MCF 10A (cell line): ENCODE measurements at regions not wholly inside any gene's neighbourhood (a gene's known extent, or its start where the extent isn't known, plus 50 kb on each side); places are given as distances from the start of the nearest gene placed in this dataset.

ENCODE experiments used
- BruUV-seq: library from RNA; stranded (reverse); fragments of 400-500 nt; replicated peaks from 2 replicates; lab custom pipeline; 2021; lab: Mats Ljungman, UMichigan
- CTCF ChIA-PET: fragments of 300-600 bp; sonication (Branson Sonifier 250); formaldehyde crosslinking; extraction: SDS; loops from one replicate; lab custom pipeline; 2021; ENCODE audit warnings: antibody characterized with exemption, inconsistent platforms; lab: Yijun Ruan, JAX
- POLR2A ChIA-PET: fragments of 300-600, 350-650 bp; sonication (Branson Sonifier 250); formaldehyde crosslinking; extraction: SDS; loops from one replicate; lab custom pipeline; 2020; ENCODE audit warnings: antibody characterized with exemption, inconsistent platforms; lab: Yijun Ruan, JAX
- DNase-seq: peaks from one replicate; pipeline ENCODE4 v3.0.0-alpha.2; 2018; ENCODE audit not compliant: unreplicated experiment
- H3K27ac Mint-ChIP-seq: one replicate; pipeline ENCODE4 v1.8.0; 2022; ENCODE audit warnings: mild to moderate bottlenecking, low read depth, mixed read lengths; ENCODE audit not compliant: unreplicated experiment
- H3K27me3 Mint-ChIP-seq: one replicate; pipeline ENCODE4 v1.8.0; 2022; ENCODE audit warnings: mixed read lengths; ENCODE audit not compliant: insufficient read depth, unreplicated experiment
- H3K36me3 Mint-ChIP-seq: one replicate; pipeline ENCODE4 v1.8.0; 2022; ENCODE audit warnings: mild to moderate bottlenecking, moderate library complexity, mixed read lengths; ENCODE audit not compliant: insufficient read depth, unreplicated experiment
- H3K4me1 Mint-ChIP-seq: one replicate; pipeline ENCODE4 v1.8.0; 2022; ENCODE audit warnings: mixed read lengths; ENCODE audit not compliant: insufficient read depth, unreplicated experiment
- H3K4me3 Mint-ChIP-seq: one replicate; pipeline ENCODE4 v1.8.0; 2022; ENCODE audit warnings: mild to moderate bottlenecking, moderate library complexity, mixed read lengths; ENCODE audit not compliant: unreplicated experiment
- H3K9me3 Mint-ChIP-seq: one replicate; pipeline ENCODE4 v1.8.0; 2022; ENCODE audit warnings: mixed read lengths; ENCODE audit not compliant: unreplicated experiment
- intact Hi-C: fragments of 100-400 bp; cut with micrococcal nuclease; formaldehyde crosslinking; loops from 2 replicates; pipeline ENCODE4 v1.14.1; 2022
- TF ChIP-seq, protein P1 (sequence below): fragments of 200-600 bp; IDR thresholded peaks from one replicate; pipeline ENCODE4 v1.8.0; 2022; ENCODE audit warnings: antibody characterized with exemption, mild to moderate bottlenecking; ENCODE audit not compliant: unreplicated experiment

DNA sequence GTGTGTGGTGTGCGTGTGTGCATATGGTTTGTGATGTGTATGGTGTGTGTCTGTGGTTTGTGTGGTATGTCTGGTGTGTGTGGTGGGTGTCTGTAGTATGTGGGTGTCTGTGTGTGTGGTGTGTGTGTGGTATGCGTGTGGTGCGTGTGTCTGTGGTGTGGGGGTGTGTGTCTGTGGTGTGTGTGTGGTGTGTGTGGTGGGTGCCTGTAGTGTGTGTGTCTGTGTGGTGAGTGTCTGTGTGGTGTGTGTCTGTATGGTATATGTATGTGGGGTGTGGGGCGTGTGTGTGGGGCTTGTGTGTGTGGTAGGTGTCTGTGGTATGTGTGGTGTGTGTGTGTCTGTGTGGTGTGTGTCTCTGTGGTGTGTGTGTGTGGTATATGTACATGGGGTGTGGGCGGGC, 300.7 kb downstream of the TEX29 start:
- POLR2A ChIA-PET: no interaction called here
- no TSS peak for BruUV-seq
- no peaks in the 10 kb centered on the region for H3K27me3 Mint-ChIP-seq

DNA sequence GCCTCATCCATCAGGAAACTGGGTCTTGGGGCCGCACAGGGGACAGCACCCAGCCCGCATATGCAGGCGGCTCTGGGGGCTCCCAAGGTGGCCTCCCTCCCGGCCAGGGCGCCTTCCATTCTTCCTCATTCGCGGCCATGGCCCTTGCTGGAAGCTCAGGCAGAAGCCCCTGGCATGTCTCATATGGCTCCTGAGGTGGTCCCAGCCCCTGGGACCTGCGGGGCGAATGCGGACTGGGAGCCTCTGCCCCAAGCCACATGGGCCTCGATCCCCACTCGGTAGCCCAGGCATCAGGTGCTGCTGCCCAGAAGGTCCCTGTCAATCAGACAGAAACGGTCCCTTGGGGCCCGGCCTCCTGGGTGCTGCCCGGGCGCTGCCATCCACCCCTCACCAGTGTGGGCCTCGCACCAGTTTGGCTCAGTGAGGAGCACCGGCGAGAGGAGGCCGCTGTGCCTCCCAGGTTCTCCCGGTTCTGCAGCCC, 301.6 kb downstream of the TEX29 start:
- intact Hi-C loops: no loop called here
- Mint-ChIP-seq H3K4me3 (no peak overlapping the region), H3K4me1 (no peaks in the 10 kb centered on the region), H3K27ac (no peak overlapping the region), H3K27me3 (no peaks in the 10 kb centered on the region), H3K36me3 (no peaks in the 10 kb centered on the region), H3K9me3 (peaks cover 8% of the 10 kb centered on the region)
- no TSS peak for BruUV-seq
- TF ChIP-seq, protein P1, sequence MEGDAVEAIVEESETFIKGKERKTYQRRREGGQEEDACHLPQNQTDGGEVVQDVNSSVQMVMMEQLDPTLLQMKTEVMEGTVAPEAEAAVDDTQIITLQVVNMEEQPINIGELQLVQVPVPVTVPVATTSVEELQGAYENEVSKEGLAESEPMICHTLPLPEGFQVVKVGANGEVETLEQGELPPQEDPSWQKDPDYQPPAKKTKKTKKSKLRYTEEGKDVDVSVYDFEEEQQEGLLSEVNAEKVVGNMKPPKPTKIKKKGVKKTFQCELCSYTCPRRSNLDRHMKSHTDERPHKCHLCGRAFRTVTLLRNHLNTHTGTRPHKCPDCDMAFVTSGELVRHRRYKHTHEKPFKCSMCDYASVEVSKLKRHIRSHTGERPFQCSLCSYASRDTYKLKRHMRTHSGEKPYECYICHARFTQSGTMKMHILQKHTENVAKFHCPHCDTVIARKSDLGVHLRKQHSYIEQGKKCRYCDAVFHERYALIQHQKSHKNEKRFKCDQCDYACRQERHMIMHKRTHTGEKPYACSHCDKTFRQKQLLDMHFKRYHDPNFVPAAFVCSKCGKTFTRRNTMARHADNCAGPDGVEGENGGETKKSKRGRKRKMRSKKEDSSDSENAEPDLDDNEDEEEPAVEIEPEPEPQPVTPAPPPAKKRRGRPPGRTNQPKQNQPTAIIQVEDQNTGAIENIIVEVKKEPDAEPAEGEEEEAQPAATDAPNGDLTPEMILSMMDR: no peak
- no peak for DNase-seq
- ChIA-PET POLR2A (no interaction called here), CTCF (no interaction called here)

More for the DNA sequence above, 300.7 kb downstream of the TEX29 start:
- TF ChIP-seq, protein P1: no peak
- Mint-ChIP-seq H3K4me3 (no peak overlapping the region), H3K9me3 (peaks cover 8% of the 10 kb centered on the region), H3K36me3 (no peaks in the 10 kb centered on the region), H3K4me1 (no peaks in the 10 kb centered on the region), H3K27ac (no peak overlapping the region)
- CTCF ChIA-PET: no interaction called here
- intact Hi-C loops: no loop called here
- DNase-seq: no peak

DNA sequence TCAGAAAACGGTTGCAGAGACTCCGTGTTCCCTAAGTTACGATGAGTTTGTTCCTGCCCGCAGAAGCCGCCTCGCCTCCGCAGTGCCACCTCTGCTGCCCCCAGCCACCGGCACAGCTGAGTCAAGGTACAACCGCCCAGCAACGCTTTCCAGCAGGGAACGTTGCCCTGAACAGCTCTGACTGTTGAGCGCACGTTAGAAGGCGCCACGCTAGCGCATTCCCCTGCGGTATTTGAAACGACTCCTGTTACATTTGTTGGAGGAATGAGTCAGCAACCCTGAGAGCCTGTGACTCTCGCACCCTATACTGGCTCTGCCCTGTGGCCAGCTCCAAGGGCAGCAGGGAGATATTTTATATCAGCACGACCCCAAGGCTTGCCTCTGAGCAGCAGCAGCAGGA, 302.8 kb downstream of the TEX29 start:
- Mint-ChIP-seq H3K27me3 (no peaks in the 10 kb centered on the region), H3K4me3 (no peak overlapping the region)

DNA sequence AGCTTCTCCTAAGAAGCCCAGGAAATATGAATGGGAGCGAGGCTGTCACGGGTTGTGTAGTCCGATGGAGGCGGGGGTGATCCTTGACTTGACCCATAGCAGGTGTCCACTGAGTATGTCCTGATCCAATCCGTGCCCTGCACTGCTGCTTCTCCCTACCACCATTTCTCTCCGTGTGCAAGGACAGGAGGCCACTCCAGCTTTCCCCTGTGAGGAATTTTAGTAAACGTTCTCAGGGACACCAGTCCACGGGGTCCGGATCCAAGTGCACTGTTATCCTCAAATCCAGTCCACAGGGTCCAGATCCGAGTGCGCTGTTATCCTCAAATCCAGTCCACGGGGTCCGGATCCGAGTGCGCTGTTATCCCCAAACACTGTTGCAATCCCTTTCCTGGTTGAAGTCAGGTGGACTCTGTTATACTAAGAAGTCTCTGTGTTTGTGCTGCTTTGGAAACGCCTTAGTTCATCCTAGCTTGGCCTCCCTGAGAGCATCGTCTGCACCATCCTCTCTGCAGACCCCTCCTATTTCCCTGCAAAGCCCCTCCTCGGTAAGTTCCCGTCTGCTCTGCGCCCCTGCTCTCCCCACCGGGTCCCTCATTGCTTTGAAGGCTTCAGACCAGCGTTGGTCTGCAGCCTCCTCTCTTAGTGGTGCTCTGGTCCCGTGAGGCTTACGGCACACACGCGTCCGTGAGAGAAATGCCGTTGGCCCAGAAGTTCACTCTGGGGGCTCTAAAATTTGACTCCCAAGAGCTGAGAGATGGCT, 303.5 kb downstream of the TEX29 start:
- H3K27ac Mint-ChIP-seq: no peak overlapping the region
- DNase-seq: no peak
- intact Hi-C loops: no loop called here
- no peaks in the 10 kb centered on the region for H3K27me3 Mint-ChIP-seq
- H3K36me3 Mint-ChIP-seq: peaks cover 6% of the 10 kb centered on the region
- H3K4me1 Mint-ChIP-seq: no peaks in the 10 kb centered on the region
- TF ChIP-seq, protein P1: no peak
- BruUV-seq: no TSS peak
- no peak overlapping the region for H3K4me3 Mint-ChIP-seq
- POLR2A ChIA-PET: no interaction called here
- CTCF ChIA-PET: no interaction called here
- H3K9me3 Mint-ChIP-seq: peaks cover 6% of the 10 kb centered on the region

More for the DNA sequence above, 302.8 kb downstream of the TEX29 start:
- Mint-ChIP-seq H3K36me3 (peaks cover 6% of the 10 kb centered on the region), H3K9me3 (no peaks in the 10 kb centered on the region), H3K4me1 (no peaks in the 10 kb centered on the region), H3K27ac (no peak overlapping the region)
- intact Hi-C loops: no loop called here
- no TSS peak for BruUV-seq
- ChIA-PET CTCF (no interaction called here), POLR2A (no interaction called here)
- TF ChIP-seq, protein P1: no peak
- no peak for DNase-seq
